ENCODE measurements at regions not wholly inside any gene's neighbourhood (a gene's known extent, or its start where the extent isn't known, plus 50 kb on each side); places are given as distances from the start of the nearest gene placed in this dataset.

GRCh38 chr22:27137871-27138337 lies 480.5 kb downstream of the MIAT start:
- intact Hi-C loops (cut with micrococcal nuclease) = no loop called here

GRCh38 chr22:27138471-27138870 lies 481.1 kb downstream of the MIAT start:
- peaks cover 2 to 35% (median 16%) of the 10 kb centered on the region in 5 donors for H3K27me3 Mint-ChIP-seq
- ChIA-PET POLR2A (no interaction called here), CTCF (no interaction called here)
- H3K4me1 ChIP-seq (ENCODE audit: control insufficient read depth in 2 of 2, insufficient read depth in 2 of 2, low read length in 2 of 2) = no peaks in the 10 kb centered on the region
- peaks cover 0 to 2% (median 0%) of the 10 kb centered on the region in 7 donors for H3K4me1 Mint-ChIP-seq
- no peak overlapping the region for H3K4me3 Mint-ChIP-seq
- DNase-seq (no peak), ATAC-seq (no peak)
- no peaks in the 10 kb centered on the region for H3K27me3 ChIP-seq (ENCODE audit: control insufficient read depth in 2 of 2, insufficient read depth in 2 of 2, low read length in 2 of 2)
- no peak overlapping the region for H3K4me3 ChIP-seq (ENCODE audit: low read length)
- H3K9me3 Mint-ChIP-seq = peaks cover 0 to 10% (median 3%) of the 10 kb centered on the region in 11 donors
- no peaks in the 10 kb centered on the region for H3K36me3 Mint-ChIP-seq
- intact Hi-C loops (cut with micrococcal nuclease) = no loop called here
- peaks cover 0 to 3% (median 0%) of the 10 kb centered on the region in 3 experiments for H3K9me3 ChIP-seq (ENCODE audit: control insufficient read depth in 2 of 3, low read length in 3 of 3)
- H3K36me3 ChIP-seq (ENCODE audit: control insufficient read depth in 2 of 3, insufficient read depth in 3 of 3, low read length in 3 of 3) = no peaks in the 10 kb centered on the region
- no peak overlapping the region for H3K27ac ChIP-seq (ENCODE audit: low read depth, low read length)
- no peak overlapping the region for H3K27ac Mint-ChIP-seq

More at GRCh38 chr22:27137871-27138337, 480.5 kb downstream of the MIAT start:
- Histone ChIP-seq H3K4me3 (ENCODE audit: low read length) (no peak overlapping the region), H3K27ac (ENCODE audit: low read depth, low read length) (no peak overlapping the region), H3K27me3 (ENCODE audit: control insufficient read depth in 2 of 2, insufficient read depth in 2 of 2, low read length in 2 of 2) (no peaks in the 10 kb centered on the region), H3K4me1 (ENCODE audit: control insufficient read depth in 2 of 2, insufficient read depth in 2 of 2, low read length in 2 of 2) (no peaks in the 10 kb centered on the region), H3K36me3 (ENCODE audit: control insufficient read depth in 2 of 3, insufficient read depth in 3 of 3, low read length in 3 of 3) (no peaks in the 10 kb centered on the region), H3K9me3 (ENCODE audit: control insufficient read depth in 2 of 3, low read length in 3 of 3) (peaks cover 0 to 3% (median 0%) of the 10 kb centered on the region in 3 experiments)
- Mint-ChIP-seq H3K9me3 (peaks cover 0 to 10% (median 3%) of the 10 kb centered on the region in 11 donors), H3K27ac (no peak overlapping the region), H3K27me3 (peaks cover 2 to 35% (median 16%) of the 10 kb centered on the region in 5 donors), H3K4me3 (no peak overlapping the region), H3K36me3 (no peaks in the 10 kb centered on the region), H3K4me1 (peaks cover 0 to 2% (median 0%) of the 10 kb centered on the region in 7 donors)
- CTCF ChIA-PET = no interaction called here
- POLR2A ChIA-PET = no interaction called here
- no peak for ATAC-seq
- no peak for DNase-seq

- ChIA-PET CTCF (no interaction called here), POLR2A (no interaction called here)
- intact Hi-C loops (cut with micrococcal nuclease) = no loop called here
Observed at GRCh38 chr22:27139935-27140511, 482.6 kb downstream of the MIAT start.

GRCh38 chr22:27142286-27142685 lies 484.9 kb downstream of the MIAT start:
- POLR2A ChIA-PET = no interaction called here
- Mint-ChIP-seq H3K27me3 (peaks cover 2 to 27% (median 13%) of the 10 kb centered on the region in 5 donors), H3K36me3 (no peaks in the 10 kb centered on the region), H3K9me3 (no peaks in the 10 kb centered on the region), H3K27ac (no peak overlapping the region), H3K4me1 (no peaks in the 10 kb centered on the region), H3K4me3 (no peak overlapping the region)
- Histone ChIP-seq H3K27ac (ENCODE audit: low read depth, low read length) (no peak overlapping the region), H3K27me3 (ENCODE audit: control insufficient read depth in 2 of 2, insufficient read depth in 2 of 2, low read length in 2 of 2) (no peaks in the 10 kb centered on the region), H3K4me1 (ENCODE audit: control insufficient read depth in 2 of 2, insufficient read depth in 2 of 2, low read length in 2 of 2) (no peaks in the 10 kb centered on the region), H3K36me3 (ENCODE audit: control insufficient read depth in 2 of 3, insufficient read depth in 3 of 3, low read length in 3 of 3) (no peaks in the 10 kb centered on the region), H3K4me3 (ENCODE audit: low read length) (no peak overlapping the region), H3K9me3 (ENCODE audit: control insufficient read depth in 2 of 3, low read length in 3 of 3) (no peaks in the 10 kb centered on the region)
- no peak for DNase-seq
- no peak for ATAC-seq
- CTCF ChIA-PET = interaction anchor here (0.6 kb wide), 1 partner anchor 464 kb away, joined by 6 read pairs; no protein-coding TSS in a partner anchor
- intact Hi-C loops (cut with micrococcal nuclease) = no loop called here

More at GRCh38 chr22:27139935-27140511, 482.6 kb downstream of the MIAT start:
- H3K27me3 ChIP-seq (ENCODE audit: control insufficient read depth in 2 of 2, insufficient read depth in 2 of 2, low read length in 2 of 2) = no peaks in the 10 kb centered on the region
- no peak overlapping the region for H3K4me3 ChIP-seq (ENCODE audit: low read length)
- H3K4me1 Mint-ChIP-seq = peaks cover 0 to 2% (median 0%) of the 10 kb centered on the region in 7 donors
- no peak overlapping the region for H3K27ac Mint-ChIP-seq
- H3K4me3 Mint-ChIP-seq = no peak overlapping the region
- peaks cover 0 to 3% (median 0%) of the 10 kb centered on the region in 3 experiments for H3K9me3 ChIP-seq (ENCODE audit: control insufficient read depth in 2 of 3, low read length in 3 of 3)
- no peak overlapping the region for H3K27ac ChIP-seq (ENCODE audit: low read depth, low read length)
- peaks cover 0 to 10% (median 3%) of the 10 kb centered on the region in 11 donors for H3K9me3 Mint-ChIP-seq
- H3K36me3 ChIP-seq (ENCODE audit: control insufficient read depth in 2 of 3, insufficient read depth in 3 of 3, low read length in 3 of 3) = no peaks in the 10 kb centered on the region
- no peak for ATAC-seq
- DNase-seq = no peak
- no peaks in the 10 kb centered on the region for H3K4me1 ChIP-seq (ENCODE audit: control insufficient read depth in 2 of 2, insufficient read depth in 2 of 2, low read length in 2 of 2)
- H3K36me3 Mint-ChIP-seq = no peaks in the 10 kb centered on the region
- peaks cover 0 to 27% (median 11%) of the 10 kb centered on the region in 5 donors for H3K27me3 Mint-ChIP-seq

GRCh38 chr22:27144321-27144720 lies 486.9 kb downstream of the MIAT start:
- intact Hi-C loops (cut with micrococcal nuclease) = no loop called here
- POLR2A ChIA-PET = no interaction called here

GRCh38 chr22:27146866-27147633 lies 489.7 kb downstream of the MIAT start:
- intact Hi-C loops (cut with micrococcal nuclease) = no loop called here
- Histone ChIP-seq H3K27me3 (ENCODE audit: control insufficient read depth in 2 of 2, insufficient read depth in 2 of 2, low read length in 2 of 2) (peaks cover 0 to 6% of the 10 kb centered on the region in 2 donors), H3K27ac (ENCODE audit: low read depth, low read length) (no peak overlapping the region), H3K4me3 (ENCODE audit: low read length) (no peak overlapping the region), H3K36me3 (ENCODE audit: control insufficient read depth in 2 of 3, insufficient read depth in 3 of 3, low read length in 3 of 3) (no peaks in the 10 kb centered on the region), H3K9me3 (ENCODE audit: control insufficient read depth in 2 of 3, low read length in 3 of 3) (no peaks in the 10 kb centered on the region), H3K4me1 (ENCODE audit: control insufficient read depth in 2 of 2, insufficient read depth in 2 of 2, low read length in 2 of 2) (no peaks in the 10 kb centered on the region)
- Mint-ChIP-seq H3K27ac (no peak overlapping the region), H3K4me1 (peaks cover 5 to 13% (median 9%) of the 10 kb centered on the region in 7 donors), H3K4me3 (no peak overlapping the region), H3K9me3 (peaks cover 0 to 16% (median 7%) of the 10 kb centered on the region in 11 donors), H3K36me3 (peaks cover 0 to 7% (median 4%) of the 10 kb centered on the region in 5 donors), H3K27me3 (peaks cover 12 to 54% (median 36%) of the 10 kb centered on the region in 5 donors)
- no peak for DNase-seq
- POLR2A ChIA-PET = no interaction called here
- CTCF ChIA-PET = no interaction called here
- no peak for ATAC-seq

More at GRCh38 chr22:27144321-27144720, 486.9 kb downstream of the MIAT start:
- Histone ChIP-seq H3K4me3 (ENCODE audit: low read length) (no peak overlapping the region), H3K4me1 (ENCODE audit: control insufficient read depth in 2 of 2, insufficient read depth in 2 of 2, low read length in 2 of 2) (no peaks in the 10 kb centered on the region), H3K9me3 (ENCODE audit: control insufficient read depth in 2 of 3, low read length in 3 of 3) (no peaks in the 10 kb centered on the region), H3K36me3 (ENCODE audit: control insufficient read depth in 2 of 3, insufficient read depth in 3 of 3, low read length in 3 of 3) (no peaks in the 10 kb centered on the region), H3K27me3 (ENCODE audit: control insufficient read depth in 2 of 2, insufficient read depth in 2 of 2, low read length in 2 of 2) (no peaks in the 10 kb centered on the region), H3K27ac (ENCODE audit: low read depth, low read length) (no peak overlapping the region)
- Mint-ChIP-seq H3K9me3 (peaks cover 0 to 11% (median 4%) of the 10 kb centered on the region in 11 donors), H3K4me3 (no peak overlapping the region), H3K27ac (no peak overlapping the region), H3K4me1 (no peaks in the 10 kb centered on the region), H3K27me3 (peaks cover 2 to 37% (median 22%) of the 10 kb centered on the region in 5 donors), H3K36me3 (peaks cover 0 to 7% (median 0%) of the 10 kb centered on the region in 5 donors)
- DNase-seq (no peak), ATAC-seq (no peak)
- CTCF ChIA-PET = interaction anchor here (0.6 kb wide), 1 partner anchor 487 kb away, joined by 5 read pairs; no protein-coding TSS in a partner anchor

Data from naive thymus-derived CD4-positive, alpha-beta T cell (primary cell).